H9 (cell line): ENCODE measurements at regions not wholly inside any gene's neighbourhood (a gene's known extent, or its start where the extent isn't known, plus 50 kb on each side); places are given as distances from the start of the nearest gene placed in this dataset.

Source experiments
- DNase-seq: peaks from one replicate; pipeline ENCODE4 v3.0.0-alpha.2; 2017
- H2AFZ ChIP-seq: one replicate; pipeline ENCODE4 v1.6.1; 2013; ENCODE audit warnings: mild to moderate bottlenecking, low read length, control low read depth, moderate library complexity
- H2AK5ac ChIP-seq: 2 replicates; pipeline ENCODE4 v1.6.1; 2013; ENCODE audit warnings: low read length, control low read depth, mixed read lengths; ENCODE audit not compliant: insufficient read length
- H2BK120ac ChIP-seq: one replicate; pipeline ENCODE4 v1.6.1; 2013; ENCODE audit warnings: low read depth, mild to moderate bottlenecking, low read length, control low read depth, inconsistent platforms; ENCODE audit not compliant: poor library complexity, severe bottlenecking
- H2BK12ac ChIP-seq: 2 replicates; pipeline ENCODE4 v1.6.1; 2013; ENCODE audit warnings: low read length, control low read depth, mixed read lengths, low read depth; ENCODE audit not compliant: insufficient read length
- H2BK15ac ChIP-seq: 2 replicates; pipeline ENCODE4 v1.6.1; 2013; ENCODE audit warnings: low read depth, low read length, control low read depth
- H2BK20ac ChIP-seq: one replicate; pipeline ENCODE4 v1.6.1; 2013; ENCODE audit warnings: low read depth, mild to moderate bottlenecking, low read length, control low read depth, inconsistent platforms; ENCODE audit not compliant: poor library complexity, severe bottlenecking
- H2BK5ac ChIP-seq: 2 replicates; pipeline ENCODE4 v1.6.1; 2013; ENCODE audit warnings: low read length, control low read depth, mixed read lengths; ENCODE audit not compliant: insufficient read length
- H3K14ac ChIP-seq: 2 replicates; pipeline ENCODE4 v1.6.1; 2013; ENCODE audit warnings: low read length, control low read depth; ENCODE audit not compliant: insufficient read depth
- H3K18ac ChIP-seq: 2 replicates; pipeline ENCODE4 v1.6.1; 2013; ENCODE audit warnings: low read depth, mild to moderate bottlenecking, mixed read lengths, low read length, control low read depth; ENCODE audit not compliant: insufficient read length
- H3K23ac ChIP-seq: 2 replicates; pipeline ENCODE4 v1.6.1; 2013; ENCODE audit warnings: low read length, control low read depth, mixed read lengths, low read depth; ENCODE audit not compliant: insufficient read length
- H3K23me2 ChIP-seq: 2 replicates; pipeline ENCODE4 v1.6.1; 2013; ENCODE audit warnings: low read depth, mild to moderate bottlenecking, mixed read lengths, low read length, control low read depth; ENCODE audit not compliant: insufficient read length, poor library complexity, severe bottlenecking
- H3K27ac ChIP-seq: 2 replicates; pipeline ENCODE4 v1.5.1; 2013; ENCODE audit warnings: low read length, control low read depth, mixed read lengths, low read depth; ENCODE audit not compliant: insufficient read length
- H3K27me3 ChIP-seq: 2 replicates; pipeline ENCODE4 v1.6.1; 2013; ENCODE audit warnings: low read length, control low read depth, inconsistent platforms; ENCODE audit not compliant: insufficient read depth
- H3K4ac ChIP-seq: 2 replicates; pipeline ENCODE4 v1.6.1; 2013; ENCODE audit warnings: low read depth, mild to moderate bottlenecking, control low read depth, inconsistent platforms, low read length, moderate library complexity
- H3K4me1 ChIP-seq: 2 replicates; pipeline ENCODE4 v1.6.1; 2013; ENCODE audit warnings: low read length, control low read depth, inconsistent platforms; ENCODE audit not compliant: insufficient read depth
- H3K4me2 ChIP-seq: 2 replicates; pipeline ENCODE4 v1.6.1; 2013; ENCODE audit warnings: low read length, control low read depth, mixed read lengths; ENCODE audit not compliant: insufficient read length, insufficient read depth
- H3K56ac ChIP-seq: 2 replicates; pipeline ENCODE4 v1.6.1; 2013; ENCODE audit warnings: low read depth, mild to moderate bottlenecking, mixed read lengths, low read length, control low read depth; ENCODE audit not compliant: insufficient read length
- H3K79me1 ChIP-seq: 2 replicates; pipeline ENCODE4 v1.6.1; 2013; ENCODE audit warnings: low read depth, mild to moderate bottlenecking, moderate library complexity, low read length, control low read depth, inconsistent platforms; ENCODE audit not compliant: insufficient read depth, poor library complexity, severe bottlenecking
- H3K79me2 ChIP-seq: 2 replicates; pipeline ENCODE4 v1.6.1; 2013; ENCODE audit warnings: low read length, control low read depth, inconsistent platforms; ENCODE audit not compliant: insufficient read depth
- H3K9ac ChIP-seq: 2 replicates; pipeline ENCODE4 v1.6.1; 2013; ENCODE audit warnings: low read length, control low read depth, mixed read lengths; ENCODE audit not compliant: insufficient read length; ENCODE audit errors: extremely low read depth
- H3K9me3 ChIP-seq: one replicate; pipeline ENCODE4 v1.6.1; 2013; ENCODE audit warnings: low read depth, low read length, inconsistent platforms; ENCODE audit not compliant: control insufficient read depth
- H3T11ph ChIP-seq: one replicate; pipeline ENCODE4 v1.6.1; 2013; ENCODE audit warnings: mild to moderate bottlenecking, low read length, control low read depth, inconsistent platforms
- H4K20me1 ChIP-seq: one replicate; pipeline ENCODE4 v1.6.1; 2013; ENCODE audit not compliant: control insufficient read depth, insufficient read length, insufficient read depth
- H4K5ac ChIP-seq: 2 replicates; pipeline ENCODE4 v1.6.1; 2013; ENCODE audit warnings: low read depth, mild to moderate bottlenecking, mixed read lengths, low read length, control low read depth; ENCODE audit not compliant: insufficient read length
- H4K8ac ChIP-seq: replicated peaks from 2 replicates; pipeline ENCODE4 v1.6.1; 2013; ENCODE audit warnings: low read length, control low read depth, mixed read lengths, low read depth; ENCODE audit not compliant: insufficient read length
- H4K91ac ChIP-seq: 2 replicates; pipeline ENCODE4 v1.6.1; 2013; ENCODE audit warnings: low read depth, mild to moderate bottlenecking, moderate library complexity, mixed read lengths, low read length, control low read depth; ENCODE audit not compliant: insufficient read length
- H3K27ac Mint-ChIP-seq, 3 experiments: 2 replicates in 2 of 3; 3 replicates in 1 of 3; pipeline ENCODE4 v1.8.0; 2020 to 2021; ENCODE audit warnings: mixed read lengths in 3 of 3, mild to moderate bottlenecking in 1 of 3, moderate library complexity in 1 of 3
- H3K27me3 Mint-ChIP-seq: 2 replicates; pipeline ENCODE4 v1.8.0; 2021; ENCODE audit warnings: low read depth, mild to moderate bottlenecking, moderate library complexity, mixed read lengths
- H3K36me3 Mint-ChIP-seq, 3 experiments: 2 replicates in 2 of 3; 3 replicates in 1 of 3; pipeline ENCODE4 v1.8.0; 2020 to 2021; ENCODE audit warnings: low read depth in 3 of 3, mixed read lengths in 3 of 3; ENCODE audit not compliant: insufficient read depth in 1 of 3
- H3K4me1 Mint-ChIP-seq, 2 experiments: 2 replicates each; pipeline ENCODE4 v1.8.0; 2020; ENCODE audit warnings: mixed read lengths in 2 of 2
- H3K4me3 Mint-ChIP-seq, 2 experiments: 2 replicates in 1 of 2; 3 replicates in 1 of 2; pipeline ENCODE4 v1.8.0; 2020 to 2021; ENCODE audit warnings: mild to moderate bottlenecking in 2 of 2, mixed read lengths in 2 of 2, moderate library complexity in 1 of 2
- H3K9me3 Mint-ChIP-seq, 2 experiments: 2 replicates in 1 of 2; 3 replicates in 1 of 2; pipeline ENCODE4 v1.8.0; 2020; ENCODE audit warnings: mild to moderate bottlenecking in 2 of 2, mixed read lengths in 2 of 2, moderate library complexity in 1 of 2
- CTCF ChIP-seq: fragments of 200-600 bp; sonication (generic); conservative IDR thresholded peaks from 3 replicates; pipeline ENCODE4 v1.8.0; 2021; ENCODE audit warnings: antibody characterized with exemption, mild to moderate bottlenecking
- WGBS: extraction: QIAGEN DNeasy Blood & Tissue Kit; methylation state at CpG from one replicate; pipeline ENCODE4 v1.1.7; 2013; ENCODE audit warnings: missing lambda C conversion rate, low lambda C conversion rate, mixed read lengths; ENCODE audit not compliant: insufficient read length; ENCODE audit errors: extremely low coverage; 5-methylcytosine and 5-hydroxymethylcytosine counted together

GRCh38 chr16:59748531-59748930 is 1014.4 kb upstream of the GOT2 start:
- no peaks in the 10 kb centered on the region for H3K79me2 ChIP-seq
- H3K9me3 ChIP-seq, result no peaks in the 10 kb centered on the region
- H2BK15ac ChIP-seq, result no peak overlapping the region
- no peak overlapping the region for H2AK5ac ChIP-seq
- peaks cover 0 to 4% of the 10 kb centered on the region in 2 experiments; a peak in 1 of 4 replicates for H3K4me1 Mint-ChIP-seq
- H3K27ac Mint-ChIP-seq, result no peak overlapping the region; a peak in 1 of 7 replicates
- no peaks in the 10 kb centered on the region for H3K27me3 Mint-ChIP-seq
- no peak overlapping the region for H3K14ac ChIP-seq
- no peak overlapping the region for H2BK5ac ChIP-seq
- no peak overlapping the region for H2BK20ac ChIP-seq
- no peak overlapping the region for H4K5ac ChIP-seq
- no peak overlapping the region for H3K18ac ChIP-seq
- TF ChIP-seq CTCF, result no peak
- WGBS, result no CpG with 5 or more reads among the region's 3 CpGs
- no peak overlapping the region for H3K4me3 Mint-ChIP-seq
- H3K9ac ChIP-seq, result no peak overlapping the region
- H2AFZ ChIP-seq, result no peak overlapping the region
- no peak overlapping the region for H2BK120ac ChIP-seq
- H3K27me3 ChIP-seq, result no peaks in the 10 kb centered on the region
- H3K36me3 Mint-ChIP-seq, result no peaks in the 10 kb centered on the region
- peaks cover 2% of the 10 kb centered on the region for H4K20me1 ChIP-seq
- H3K23me2 ChIP-seq, result no peaks in the 10 kb centered on the region
- H4K91ac ChIP-seq, result no peak overlapping the region
- no peak overlapping the region for H3K27ac ChIP-seq
- no peaks in the 10 kb centered on the region for H3K4me1 ChIP-seq
- no peak overlapping the region for H2BK12ac ChIP-seq
- no peak overlapping the region for H3K4ac ChIP-seq
- no peak overlapping the region for H4K8ac ChIP-seq
- no peak overlapping the region for H3T11ph ChIP-seq
- H3K23ac ChIP-seq, result no peak overlapping the region
- DNase-seq, result no peak
- H3K4me2 ChIP-seq, result no peak overlapping the region
- no peaks in the 10 kb centered on the region for H3K9me3 Mint-ChIP-seq
- H3K56ac ChIP-seq, result no peak overlapping the region
- no peaks in the 10 kb centered on the region for H3K79me1 ChIP-seq
